HFFc6 (cell line): ENCODE measurements at regions not wholly inside any gene's neighbourhood (a gene's known extent, or its start where the extent isn't known, plus 50 kb on each side); places are given as distances from the start of the nearest gene placed in this dataset.
A peak's percentile ranks its signal among the peaks of the same experiment; 100 is the strongest.

Experiments
- DNase-seq: peaks from one replicate; pipeline ENCODE4 v3.0.0-alpha.2; 2018
- H3K27ac Mint-ChIP-seq: 2 replicates; pipeline ENCODE4 v1.8.0; 2020; ENCODE audit warnings: mild to moderate bottlenecking, mixed read lengths
- H3K27me3 Mint-ChIP-seq: 2 replicates; pipeline ENCODE4 v1.8.0; 2021; ENCODE audit warnings: mild to moderate bottlenecking, moderate library complexity, mixed read lengths; ENCODE audit not compliant: insufficient read depth
- H3K36me3 Mint-ChIP-seq: 2 replicates; pipeline ENCODE4 v1.8.0; 2021; ENCODE audit warnings: low read depth, mixed read lengths
- H3K4me1 Mint-ChIP-seq: 2 replicates; pipeline ENCODE4 v1.8.0; 2020; ENCODE audit warnings: low read depth, mixed read lengths
- H3K4me3 Mint-ChIP-seq: 2 replicates; pipeline ENCODE4 v1.8.0; 2020; ENCODE audit warnings: mild to moderate bottlenecking, moderate library complexity, mixed read lengths
- H3K9me3 Mint-ChIP-seq: 2 replicates; pipeline ENCODE4 v1.8.0; 2020; ENCODE audit warnings: mild to moderate bottlenecking, mixed read lengths
- CTCF ChIP-seq: fragments of 200-600 bp; sonication (generic); IDR thresholded peaks from 2 replicates; pipeline ENCODE4 v1.5.0; 2021; ENCODE audit warnings: antibody characterized with exemption, mild to moderate bottlenecking

GRCh38 chr5:176711883-176712282 is 64.6 kb downstream of the TSPAN17 start:
- peaks cover 20% of the 10 kb centered on the region for H3K9me3 Mint-ChIP-seq
- H3K36me3 Mint-ChIP-seq, result peaks cover 6% of the 10 kb centered on the region; the same call in 1 of the 2 replicates
- no peak for TF ChIP-seq CTCF
- peaks cover 16% of the 10 kb centered on the region for H3K4me1 Mint-ChIP-seq
- no peak overlapping the region for H3K4me3 Mint-ChIP-seq
- peaks cover 57% of the 10 kb centered on the region for H3K27me3 Mint-ChIP-seq
- no peak overlapping the region for H3K27ac Mint-ChIP-seq
- DNase-seq, result no peak

DNA sequence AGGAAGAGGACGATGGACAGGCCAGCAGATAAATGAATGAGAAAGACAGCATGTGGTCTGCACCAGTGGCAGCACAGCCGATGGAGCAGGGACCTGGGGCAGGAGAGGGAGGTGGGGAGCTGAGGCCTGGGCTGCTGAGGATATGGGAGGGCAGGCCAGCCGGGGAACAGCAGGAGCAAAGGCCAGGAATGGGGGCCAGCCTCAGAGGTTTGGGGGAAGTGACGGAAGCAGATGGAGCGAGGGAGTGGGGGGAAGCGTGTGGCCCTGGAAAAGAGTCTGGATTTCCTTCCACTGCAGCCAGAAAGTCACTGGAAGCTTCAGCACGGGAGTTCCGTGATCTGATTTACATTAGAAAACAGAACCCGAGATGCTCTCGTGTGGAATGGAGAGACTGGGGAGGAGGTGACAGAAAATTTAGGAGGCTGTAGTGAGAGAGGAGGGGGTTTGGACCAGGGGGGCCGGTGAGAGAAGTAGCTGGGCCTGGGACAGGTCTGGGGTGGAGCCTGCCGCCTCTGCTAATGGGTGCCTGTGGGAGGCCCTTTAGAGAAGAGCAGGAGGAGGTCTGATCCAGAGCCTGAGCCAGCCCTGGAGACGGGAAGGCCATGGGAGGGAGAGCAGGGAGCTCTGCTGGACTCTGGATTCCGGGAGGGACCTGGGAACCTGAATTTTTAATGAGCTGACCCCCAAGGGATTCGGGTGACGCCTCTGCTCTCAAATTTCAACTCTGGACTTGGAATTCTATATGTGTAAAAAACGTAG is 65.4 kb downstream of the TSPAN17 start:
- H3K9me3 Mint-ChIP-seq, result peaks cover 20% of the 10 kb centered on the region
- TF ChIP-seq CTCF, result no peak
- H3K36me3 Mint-ChIP-seq, result peaks cover 6% of the 10 kb centered on the region; the same call in 1 of the 2 replicates
- DNase-seq, result no peak
- no peak overlapping the region for H3K4me3 Mint-ChIP-seq
- peaks cover 57% of the 10 kb centered on the region for H3K27me3 Mint-ChIP-seq
- H3K27ac Mint-ChIP-seq, result no peak overlapping the region
- H3K4me1 Mint-ChIP-seq, result peaks cover 17% of the 10 kb centered on the region

- Mint-ChIP-seq H3K36me3 (peaks cover 6% of the 10 kb centered on the region; the same call in 1 of the 2 replicates), H3K27ac (no peak overlapping the region), H3K9me3 (peaks cover 20% of the 10 kb centered on the region), H3K4me1 (peaks cover 17% of the 10 kb centered on the region), H3K4me3 (no peak overlapping the region), H3K27me3 (peaks cover 52% of the 10 kb centered on the region)
- DNase-seq, result no peak
- no peak for TF ChIP-seq CTCF
Observed at GRCh38 chr5:176713409-176713808, 66.1 kb downstream of the TSPAN17 start.

- peaks cover 6% of the 10 kb centered on the region; the same call in 1 of the 2 replicates for H3K36me3 Mint-ChIP-seq
- H3K27me3 Mint-ChIP-seq, result peaks cover 46% of the 10 kb centered on the region
- peaks cover 20% of the 10 kb centered on the region for H3K9me3 Mint-ChIP-seq
- DNase-seq, result no peak
- H3K4me3 Mint-ChIP-seq, result no peak overlapping the region
- H3K4me1 Mint-ChIP-seq, result peaks cover 17% of the 10 kb centered on the region
- no peak overlapping the region for H3K27ac Mint-ChIP-seq
- no peak for TF ChIP-seq CTCF
Observed at GRCh38 chr5:176714067-176714466, 66.8 kb downstream of the TSPAN17 start.

GRCh38 chr5:176716320-176716719 is 69.0 kb downstream of the TSPAN17 start:
- peak; percentile 74 for DNase-seq
- Mint-ChIP-seq H3K27me3 (peaks cover 40% of the 10 kb centered on the region), H3K4me3 (no peak overlapping the region), H3K4me1 (peaks cover 17% of the 10 kb centered on the region), H3K36me3 (peaks cover 6% of the 10 kb centered on the region; the same call in 1 of the 2 replicates), H3K9me3 (peaks cover 20% of the 10 kb centered on the region), H3K27ac (no peak overlapping the region)
- no peak for TF ChIP-seq CTCF
